Trophoblast cell (in vitro differentiated cells and primary cell): ENCODE measurements at regions not wholly inside any gene's neighbourhood (a gene's known extent, or its start where the extent isn't known, plus 50 kb on each side); places are given as distances from the start of the nearest gene placed in this dataset.

ENCODE experiments used
- DNase-seq, 2 donors: peaks; one replicate each; pipeline ENCODE4 v3.0.0-alpha.2; 2016
- H2AFZ ChIP-seq: 2 replicates; pipeline ENCODE4 v1.6.1; 2013; ENCODE audit warnings: low read length, moderate library complexity, mild to moderate bottlenecking; ENCODE audit not compliant: insufficient read depth, poor library complexity
- H2AK5ac ChIP-seq: 2 replicates; pipeline ENCODE4 v1.6.1; 2013; ENCODE audit warnings: mild to moderate bottlenecking, low read length
- H2BK120ac ChIP-seq: 2 replicates; pipeline ENCODE4 v1.6.1; 2013; ENCODE audit warnings: low read length, mild to moderate bottlenecking, moderate library complexity; ENCODE audit not compliant: insufficient read depth, poor library complexity
- H2BK12ac ChIP-seq: 2 replicates; pipeline ENCODE4 v1.6.1; 2013; ENCODE audit warnings: mild to moderate bottlenecking, low read length, moderate library complexity
- H2BK5ac ChIP-seq: 2 replicates; pipeline ENCODE4 v1.6.1; 2013; ENCODE audit warnings: low read length, low read depth, moderate library complexity, mild to moderate bottlenecking; ENCODE audit not compliant: poor library complexity
- H3K14ac ChIP-seq: 2 replicates; pipeline ENCODE4 v1.6.1; 2013; ENCODE audit warnings: mild to moderate bottlenecking, low read length
- H3K18ac ChIP-seq: 2 replicates; pipeline ENCODE4 v1.6.1; 2013; ENCODE audit warnings: mild to moderate bottlenecking, low read length
- H3K23ac ChIP-seq: 2 replicates; pipeline ENCODE4 v1.6.1; 2013; ENCODE audit warnings: low read length
- H3K27ac ChIP-seq: 2 replicates; pipeline ENCODE4 v1.5.1; 2013; ENCODE audit warnings: low read depth, mild to moderate bottlenecking, inconsistent platforms, low read length, moderate library complexity
- H3K27me3 ChIP-seq: 2 replicates; pipeline ENCODE4 v1.6.1; 2013; ENCODE audit warnings: inconsistent platforms, mild to moderate bottlenecking, low read length, moderate library complexity; ENCODE audit not compliant: insufficient read depth
- H3K36me3 ChIP-seq, 2 experiments: 1 replicate in 1 of 2; 2 replicates in 1 of 2; pipeline ENCODE4 v1.6.1; 2013; ENCODE audit warnings: low read length in 2 of 2, mild to moderate bottlenecking in 2 of 2, moderate library complexity in 1 of 2; ENCODE audit not compliant: insufficient read depth in 2 of 2, control insufficient read depth in 1 of 2
- H3K4ac ChIP-seq: 2 replicates; pipeline ENCODE4 v1.6.1; 2013; ENCODE audit warnings: low read depth, mild to moderate bottlenecking, low read length, moderate library complexity
- H3K4me1 ChIP-seq, 2 experiments: 1 replicate in 1 of 2; 2 replicates in 1 of 2; pipeline ENCODE4 v1.6.1; 2013; ENCODE audit warnings: low read length in 2 of 2, mild to moderate bottlenecking in 2 of 2, moderate library complexity in 1 of 2; ENCODE audit not compliant: insufficient read depth in 2 of 2, control insufficient read depth in 1 of 2
- H3K4me2 ChIP-seq: 2 replicates; pipeline ENCODE4 v1.6.1; 2013; ENCODE audit warnings: inconsistent platforms, mild to moderate bottlenecking, low read length, moderate library complexity
- H3K4me3 ChIP-seq: 2 replicates; pipeline ENCODE4 v1.5.1; 2013; ENCODE audit warnings: mild to moderate bottlenecking, low read depth, low read length, inconsistent platforms
- H3K79me1 ChIP-seq: one replicate; pipeline ENCODE4 v1.6.1; 2013; ENCODE audit warnings: low read length
- H3K79me2 ChIP-seq: 2 replicates; pipeline ENCODE4 v1.6.1; 2013; ENCODE audit warnings: low read length, mild to moderate bottlenecking; ENCODE audit not compliant: control insufficient read depth, insufficient read depth, poor library complexity
- H3K9ac ChIP-seq: 2 replicates; pipeline ENCODE4 v1.6.1; 2013; ENCODE audit warnings: mild to moderate bottlenecking, low read length
- H3K9me3 ChIP-seq: 2 replicates; pipeline ENCODE4 v1.6.1; 2013; ENCODE audit warnings: low read depth, mild to moderate bottlenecking, control low read depth, inconsistent platforms, low read length; ENCODE audit not compliant: insufficient read depth
- H4K12ac ChIP-seq: 2 replicates; pipeline ENCODE4 v1.6.1; 2013; ENCODE audit warnings: low read depth, mild to moderate bottlenecking, low read length, moderate library complexity
- H4K8ac ChIP-seq: 2 replicates; pipeline ENCODE4 v1.6.1; 2013; ENCODE audit warnings: low read depth, mild to moderate bottlenecking, low read length, moderate library complexity
- H4K91ac ChIP-seq: one replicate; pipeline ENCODE4 v1.6.1; 2013; ENCODE audit warnings: low read depth, mild to moderate bottlenecking, low read length, moderate library complexity
- WGBS: extraction: QIAGEN DNeasy Blood & Tissue Kit; methylation state at CpG from one replicate; pipeline ENCODE4 v1.1.7; 2013; ENCODE audit warnings: missing lambda C conversion rate; ENCODE audit not compliant: insufficient read length, insufficient coverage; ENCODE audit errors: extremely low coverage; 5-methylcytosine and 5-hydroxymethylcytosine counted together

- no peak overlapping the region for H4K91ac ChIP-seq
- no peak overlapping the region for H3K4me2 ChIP-seq
- no peak overlapping the region for H3K27ac ChIP-seq
- H3K18ac ChIP-seq, result no peak overlapping the region
- WGBS, result no CpG with 5 or more reads among the region's 9 CpGs
- peaks cover 12% of the 10 kb centered on the region for H3K9me3 ChIP-seq
- H2BK12ac ChIP-seq, result no peak overlapping the region
- DNase-seq, result no peak
- H3K36me3 ChIP-seq, result no peaks in the 10 kb centered on the region
- H3K14ac ChIP-seq, result no peak overlapping the region
- H2AFZ ChIP-seq, result no peak overlapping the region
- H3K4me1 ChIP-seq, result peaks cover 0 to 1% of the 10 kb centered on the region in 2 experiments
- no peak overlapping the region for H3K9ac ChIP-seq
- no peaks in the 10 kb centered on the region for H3K79me2 ChIP-seq
- no peak overlapping the region for H4K8ac ChIP-seq
- H2BK5ac ChIP-seq, result no peak overlapping the region
- no peak overlapping the region for H3K4ac ChIP-seq
- no peak overlapping the region for H2BK120ac ChIP-seq
- H3K79me1 ChIP-seq, result no peaks in the 10 kb centered on the region
- H3K23ac ChIP-seq, result no peak overlapping the region
- H3K4me3 ChIP-seq, result peak overlapping the region; percentile 61
- no peak overlapping the region for H2AK5ac ChIP-seq
- no peaks in the 10 kb centered on the region for H3K27me3 ChIP-seq
- no peak overlapping the region for H4K12ac ChIP-seq
Observed at GRCh38 chr18:77530732-77531131, 281.1 kb downstream of the GALR1 start.

GRCh38 chr18:77539860-77540259 is 290.2 kb downstream of the GALR1 start:
- H2AFZ ChIP-seq, result no peak overlapping the region
- no peak for DNase-seq
- H3K14ac ChIP-seq, result no peak overlapping the region
- no CpG with 5 or more reads among the region's 6 CpGs for WGBS
- H3K27ac ChIP-seq, result no peak overlapping the region
- H3K9me3 ChIP-seq, result peaks cover 3% of the 10 kb centered on the region
- H4K91ac ChIP-seq, result no peak overlapping the region
- no peak overlapping the region for H4K12ac ChIP-seq
- H3K4ac ChIP-seq, result no peak overlapping the region
- no peaks in the 10 kb centered on the region for H3K4me1 ChIP-seq
- no peak overlapping the region for H4K8ac ChIP-seq
- H3K4me2 ChIP-seq, result no peak overlapping the region
- H3K27me3 ChIP-seq, result no peaks in the 10 kb centered on the region
- no peaks in the 10 kb centered on the region for H3K79me2 ChIP-seq
- no peaks in the 10 kb centered on the region for H3K79me1 ChIP-seq
- no peaks in the 10 kb centered on the region for H3K36me3 ChIP-seq
- H3K9ac ChIP-seq, result no peak overlapping the region
- no peak overlapping the region for H2BK12ac ChIP-seq
- no peak overlapping the region for H2BK120ac ChIP-seq
- no peak overlapping the region for H3K23ac ChIP-seq
- H2AK5ac ChIP-seq, result no peak overlapping the region
- H2BK5ac ChIP-seq, result no peak overlapping the region
- H3K4me3 ChIP-seq, result no peak overlapping the region
- H3K18ac ChIP-seq, result no peak overlapping the region

- WGBS, result no CpG with 5 or more reads among the region's 6 CpGs
- H3K18ac ChIP-seq, result no peak overlapping the region
- no peak overlapping the region for H2AFZ ChIP-seq
- no peak overlapping the region for H2BK120ac ChIP-seq
- no peak overlapping the region for H4K12ac ChIP-seq
- no peak overlapping the region for H3K4me3 ChIP-seq
- no peak overlapping the region for H3K14ac ChIP-seq
- no peak overlapping the region for H3K27ac ChIP-seq
- no peak overlapping the region for H3K9ac ChIP-seq
- H3K4me2 ChIP-seq, result no peak overlapping the region
- no peak overlapping the region for H2AK5ac ChIP-seq
- H2BK12ac ChIP-seq, result no peak overlapping the region
- no peaks in the 10 kb centered on the region for H3K79me1 ChIP-seq
- no peak overlapping the region for H2BK5ac ChIP-seq
- no peak for DNase-seq
- no peaks in the 10 kb centered on the region for H3K36me3 ChIP-seq
- H4K8ac ChIP-seq, result no peak overlapping the region
- no peak overlapping the region for H3K4ac ChIP-seq
- H4K91ac ChIP-seq, result no peak overlapping the region
- H3K27me3 ChIP-seq, result no peaks in the 10 kb centered on the region
- no peaks in the 10 kb centered on the region for H3K79me2 ChIP-seq
- peaks cover 3% of the 10 kb centered on the region for H3K9me3 ChIP-seq
- no peak overlapping the region for H3K23ac ChIP-seq
- no peaks in the 10 kb centered on the region for H3K4me1 ChIP-seq
Observed at GRCh38 chr18:77544792-77545191, 295.1 kb downstream of the GALR1 start.

DNA sequence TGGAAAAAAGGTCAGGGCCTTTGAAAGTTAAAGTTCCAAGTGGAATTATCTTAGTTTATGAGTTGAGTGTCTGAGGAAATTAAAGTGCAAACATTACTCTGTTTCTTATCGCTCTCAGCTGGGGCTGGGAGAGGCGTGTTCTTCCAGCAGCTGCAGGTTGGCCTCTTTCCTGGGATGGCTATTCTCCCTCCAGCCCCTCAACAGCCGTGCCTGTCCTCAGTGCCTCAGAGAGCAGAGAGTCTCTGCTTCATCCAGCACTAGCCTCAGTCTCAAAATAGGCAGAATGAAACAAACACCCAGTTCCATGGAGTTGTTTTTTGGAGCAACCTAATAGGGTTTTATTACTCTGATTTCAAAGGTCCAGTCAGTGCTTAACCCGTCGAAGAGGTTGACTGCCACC is 298.1 kb downstream of the GALR1 start:
- no peak overlapping the region for H3K4ac ChIP-seq
- H2AK5ac ChIP-seq, result no peak overlapping the region
- H2AFZ ChIP-seq, result no peak overlapping the region
- no peak overlapping the region for H3K4me3 ChIP-seq
- H2BK12ac ChIP-seq, result no peak overlapping the region
- H2BK5ac ChIP-seq, result no peak overlapping the region
- no peaks in the 10 kb centered on the region for H3K79me1 ChIP-seq
- H3K36me3 ChIP-seq, result no peaks in the 10 kb centered on the region
- H3K18ac ChIP-seq, result no peak overlapping the region
- no peaks in the 10 kb centered on the region for H3K27me3 ChIP-seq
- no peak overlapping the region for H4K91ac ChIP-seq
- H3K9me3 ChIP-seq, result peaks cover 2% of the 10 kb centered on the region
- H3K4me2 ChIP-seq, result no peak overlapping the region
- no peak overlapping the region for H4K8ac ChIP-seq
- no peak overlapping the region for H2BK120ac ChIP-seq
- no peak overlapping the region for H3K23ac ChIP-seq
- no peaks in the 10 kb centered on the region for H3K79me2 ChIP-seq
- no CpG with 5 or more reads among the region's 5 CpGs for WGBS
- no peak overlapping the region for H3K9ac ChIP-seq
- H4K12ac ChIP-seq, result no peak overlapping the region
- no peak for DNase-seq
- no peaks in the 10 kb centered on the region for H3K4me1 ChIP-seq
- H3K14ac ChIP-seq, result no peak overlapping the region
- H3K27ac ChIP-seq, result no peak overlapping the region
